ENCODE measurements at regions not wholly inside any gene's neighbourhood (a gene's known extent, or its start where the extent isn't known, plus 50 kb on each side); places are given as distances from the start of the nearest gene placed in this dataset.

DNA sequence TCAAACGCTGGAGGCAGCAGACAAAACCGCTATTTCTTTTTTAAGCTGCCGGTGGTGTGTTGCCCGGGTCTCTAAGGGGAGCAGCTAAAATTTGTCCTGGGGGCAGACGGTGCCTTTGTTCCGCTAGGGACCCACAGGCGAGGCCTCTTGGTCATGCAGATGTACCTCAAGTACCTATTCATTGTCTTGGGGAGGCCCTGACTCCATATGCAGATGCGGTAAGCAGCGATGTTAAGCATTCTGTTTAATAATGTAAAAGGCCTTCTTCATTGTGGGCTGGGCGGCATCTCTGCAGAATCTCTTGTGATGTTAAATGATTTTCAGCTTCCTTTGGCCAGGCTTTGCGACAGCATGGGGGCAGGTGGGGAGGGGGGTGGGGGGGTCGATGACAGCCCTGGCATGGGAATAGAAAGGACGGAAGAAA lies 98.9 kb upstream of the PJA1 start:
- no peak for DNase-seq
- Mint-ChIP-seq H3K4me1 (no peaks in the 10 kb centered on the region), H3K4me3 (no peak overlapping the region), H3K27ac (no peak overlapping the region), H3K9me3 (ENCODE audit: low read depth) (no peaks in the 10 kb centered on the region), H3K27me3 (peaks cover 15% of the 10 kb centered on the region), H3K36me3 (no peaks in the 10 kb centered on the region)
- CTCF ChIA-PET, result no interaction called here
- no peak for ATAC-seq

- Mint-ChIP-seq H3K27me3 (peaks cover 15% of the 10 kb centered on the region), H3K9me3 (ENCODE audit: low read depth) (no peaks in the 10 kb centered on the region)
Observed at GRCh38 chrX:69263251-69263820, 98.1 kb upstream of the PJA1 start.

DNA sequence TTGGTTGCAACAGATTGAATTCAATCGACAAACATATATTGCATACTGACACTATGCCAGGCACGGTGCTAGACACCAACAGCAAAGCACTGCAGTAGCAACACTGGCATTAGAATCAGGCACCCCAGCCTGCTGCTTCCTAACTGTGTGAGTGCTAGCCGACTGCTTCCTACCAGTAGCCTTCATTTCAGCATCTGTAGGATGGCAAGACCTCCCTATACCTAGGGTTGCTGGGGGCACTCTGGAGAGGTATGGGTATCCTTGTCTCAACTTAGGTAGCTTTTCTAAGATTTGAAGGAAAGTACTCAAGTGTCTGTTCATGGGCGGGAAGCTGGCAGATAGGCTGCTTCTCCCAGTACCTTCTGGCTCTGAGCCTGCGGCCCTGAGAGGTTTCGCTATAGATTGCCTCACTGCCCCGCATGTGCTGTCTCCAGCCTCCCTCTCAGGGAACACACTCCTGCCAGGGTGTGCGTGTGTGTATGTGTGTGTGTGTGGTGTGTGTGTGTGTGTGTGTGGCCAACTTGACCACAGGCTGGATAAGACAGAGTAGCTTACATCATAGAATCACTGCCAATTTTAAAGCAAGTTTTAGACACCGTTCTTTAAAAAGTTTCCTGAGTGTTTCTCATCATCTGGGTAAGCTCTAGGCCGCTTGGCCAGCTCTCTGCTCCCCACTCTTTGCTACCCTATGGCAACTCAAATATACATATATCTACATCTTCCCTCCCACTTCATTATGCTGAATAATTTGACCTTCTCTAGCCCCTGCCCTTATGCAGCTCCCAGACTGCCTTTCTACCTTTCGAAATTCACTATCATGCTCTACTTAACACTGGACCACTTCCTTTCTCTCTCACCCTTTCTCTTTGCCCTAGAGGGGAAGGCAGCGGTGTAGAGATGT lies 97.0 kb upstream of the PJA1 start:
- H3K27ac Mint-ChIP-seq, result no peak overlapping the region
- DNase-seq (no peak), ATAC-seq (no peak)
- H3K36me3 Mint-ChIP-seq, result no peaks in the 10 kb centered on the region
- peaks cover 15% of the 10 kb centered on the region for H3K27me3 Mint-ChIP-seq
- CTCF ChIA-PET, result no interaction called here
- no peaks in the 10 kb centered on the region for H3K4me1 Mint-ChIP-seq
- no peak overlapping the region for H3K4me3 Mint-ChIP-seq
- no peaks in the 10 kb centered on the region for H3K9me3 Mint-ChIP-seq (ENCODE audit: low read depth)

More at GRCh38 chrX:69263251-69263820, 98.1 kb upstream of the PJA1 start:
- Mint-ChIP-seq H3K36me3 (no peaks in the 10 kb centered on the region), H3K27ac (no peak overlapping the region), H3K4me3 (no peak overlapping the region), H3K4me1 (no peaks in the 10 kb centered on the region)
- CTCF ChIA-PET, result no interaction called here
- DNase-seq, result no peak
- ATAC-seq, result no peak

- Mint-ChIP-seq H3K9me3 (ENCODE audit: low read depth) (no peaks in the 10 kb centered on the region), H3K4me1 (no peaks in the 10 kb centered on the region), H3K27me3 (peaks cover 15% of the 10 kb centered on the region), H3K36me3 (no peaks in the 10 kb centered on the region), H3K27ac (no peak overlapping the region), H3K4me3 (no peak overlapping the region)
- ATAC-seq (no peak), DNase-seq (no peak)
- CTCF ChIA-PET, result no interaction called here
Observed at GRCh38 chrX:69260169-69260568, 94.9 kb upstream of the PJA1 start.

- ATAC-seq (no peak), DNase-seq (no peak)
- no peaks in the 10 kb centered on the region for H3K36me3 Mint-ChIP-seq
- no peak overlapping the region for H3K27ac Mint-ChIP-seq
- H3K4me3 Mint-ChIP-seq, result no peak overlapping the region
- no peaks in the 10 kb centered on the region for H3K9me3 Mint-ChIP-seq (ENCODE audit: low read depth)
- no peaks in the 10 kb centered on the region for H3K4me1 Mint-ChIP-seq
- CTCF ChIA-PET, result no interaction called here
- peaks cover 13% of the 10 kb centered on the region for H3K27me3 Mint-ChIP-seq
Observed at GRCh38 chrX:69258893-69259292, 93.6 kb upstream of the PJA1 start.

GRCh38 chrX:69257499-69258127 lies 92.4 kb upstream of the PJA1 start:
- Mint-ChIP-seq H3K4me3 (no peak overlapping the region), H3K4me1 (no peaks in the 10 kb centered on the region), H3K27me3 (peaks cover 2% of the 10 kb centered on the region), H3K27ac (no peak overlapping the region), H3K36me3 (no peaks in the 10 kb centered on the region), H3K9me3 (ENCODE audit: low read depth) (no peaks in the 10 kb centered on the region)
- DNase-seq (no peak), ATAC-seq (no peak)
- CTCF ChIA-PET, result no interaction called here

DNA sequence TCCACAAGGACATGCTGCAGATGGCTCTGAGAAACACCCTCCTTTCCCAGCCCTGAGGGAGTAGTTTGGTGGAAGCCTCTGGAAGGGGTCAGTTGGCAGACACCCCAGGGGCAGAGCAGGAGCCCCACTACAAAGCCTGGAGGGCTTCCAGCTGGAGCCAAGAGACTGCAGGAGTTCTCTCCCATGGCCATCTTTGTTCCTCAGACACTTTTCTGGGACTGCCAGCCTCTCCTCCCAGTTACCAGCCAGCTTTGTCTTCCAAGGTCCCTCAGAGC lies 91.0 kb upstream of the PJA1 start:
- CTCF ChIA-PET, result no interaction called here
- H3K27ac Mint-ChIP-seq, result no peak overlapping the region
- H3K27me3 Mint-ChIP-seq, result no peaks in the 10 kb centered on the region
- ATAC-seq (no peak), DNase-seq (no peak)
- no peaks in the 10 kb centered on the region for H3K9me3 Mint-ChIP-seq (ENCODE audit: low read depth)
- no peak overlapping the region for H3K4me3 Mint-ChIP-seq
- H3K4me1 Mint-ChIP-seq, result no peaks in the 10 kb centered on the region
- no peaks in the 10 kb centered on the region for H3K36me3 Mint-ChIP-seq

DNA sequence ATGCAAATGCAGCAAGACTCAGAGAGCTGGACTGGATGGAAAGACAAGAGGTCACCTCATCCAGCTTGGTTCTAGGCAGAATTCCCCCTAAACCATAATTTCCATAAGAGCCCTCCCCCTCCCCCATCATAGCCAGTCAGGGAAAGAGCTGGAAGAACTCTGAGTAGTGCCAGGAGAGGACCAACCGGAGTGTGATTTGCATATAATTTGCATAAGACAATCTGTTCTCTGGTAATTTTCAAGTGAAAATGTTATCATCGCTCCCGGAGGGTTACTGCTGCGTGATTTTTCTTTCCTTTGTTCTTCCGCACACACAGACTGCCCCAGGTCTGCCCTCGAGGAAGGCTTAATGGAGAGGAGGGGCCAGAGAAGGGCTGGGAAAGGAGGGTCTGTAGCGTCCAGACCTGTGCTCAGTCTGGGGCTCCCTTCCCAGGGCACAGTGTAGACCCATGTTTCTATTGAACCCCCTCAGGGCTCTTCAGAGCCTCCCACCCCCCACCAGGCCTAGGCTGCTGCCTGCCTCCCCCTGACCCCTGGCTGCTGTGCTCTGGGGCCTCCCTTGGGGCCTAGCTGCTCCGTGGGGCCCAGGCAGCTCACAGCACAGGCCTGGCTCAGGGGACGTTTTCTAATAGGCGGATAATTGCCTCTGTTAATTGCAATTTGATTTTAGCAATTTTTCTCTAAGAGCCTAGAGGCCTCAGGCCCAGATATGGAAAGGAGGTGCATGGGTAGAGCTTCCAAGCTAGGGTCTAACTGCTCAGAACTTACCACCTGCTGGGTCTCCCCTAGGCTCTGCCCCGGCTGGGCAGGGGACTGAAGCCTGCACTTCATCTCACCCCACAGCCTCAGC lies 90.4 kb upstream of the PJA1 start:
- Mint-ChIP-seq H3K9me3 (ENCODE audit: low read depth) (no peaks in the 10 kb centered on the region), H3K27me3 (no peaks in the 10 kb centered on the region), H3K4me3 (no peak overlapping the region), H3K36me3 (no peaks in the 10 kb centered on the region), H3K4me1 (no peaks in the 10 kb centered on the region), H3K27ac (no peak overlapping the region)
- CTCF ChIA-PET, result no interaction called here
- ATAC-seq, result no peak
- DNase-seq, result no peak

- H3K27ac Mint-ChIP-seq, result no peak overlapping the region
- DNase-seq (no peak), ATAC-seq (no peak)
- no peaks in the 10 kb centered on the region for H3K36me3 Mint-ChIP-seq
- H3K9me3 Mint-ChIP-seq (ENCODE audit: low read depth), result no peaks in the 10 kb centered on the region
- CTCF ChIA-PET, result no interaction called here
- no peak overlapping the region for H3K4me3 Mint-ChIP-seq
- peaks cover 2% of the 10 kb centered on the region for H3K27me3 Mint-ChIP-seq
- H3K4me1 Mint-ChIP-seq, result no peaks in the 10 kb centered on the region
Observed at GRCh38 chrX:69253821-69254220, 88.6 kb upstream of the PJA1 start.

DNA sequence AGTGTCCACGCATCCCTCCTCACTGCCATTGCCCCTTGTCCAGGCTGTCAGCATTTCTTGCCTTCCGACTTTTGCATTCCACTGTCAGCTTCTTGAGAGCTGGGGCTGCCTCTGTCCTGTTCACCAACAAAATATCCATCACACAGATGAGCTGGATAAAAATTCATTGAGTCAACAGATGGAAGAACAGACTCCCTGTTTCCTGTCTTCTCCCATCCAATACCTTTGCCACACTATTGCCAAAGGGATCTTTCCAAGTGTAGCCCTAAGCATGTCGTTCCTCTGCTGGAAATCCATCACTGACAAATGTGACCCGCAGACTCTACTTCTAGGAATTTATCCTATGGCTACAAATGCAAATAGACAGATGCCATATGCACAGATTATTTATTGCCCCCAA lies 78.0 kb upstream of the PJA1 start:
- Mint-ChIP-seq H3K9me3 (ENCODE audit: low read depth) (no peaks in the 10 kb centered on the region), H3K36me3 (no peaks in the 10 kb centered on the region), H3K4me3 (no peak overlapping the region), H3K27me3 (peaks cover 7% of the 10 kb centered on the region), H3K27ac (no peak overlapping the region), H3K4me1 (no peaks in the 10 kb centered on the region)
- ATAC-seq, result no peak
- no peak for DNase-seq
- CTCF ChIA-PET, result no interaction called here

DNA sequence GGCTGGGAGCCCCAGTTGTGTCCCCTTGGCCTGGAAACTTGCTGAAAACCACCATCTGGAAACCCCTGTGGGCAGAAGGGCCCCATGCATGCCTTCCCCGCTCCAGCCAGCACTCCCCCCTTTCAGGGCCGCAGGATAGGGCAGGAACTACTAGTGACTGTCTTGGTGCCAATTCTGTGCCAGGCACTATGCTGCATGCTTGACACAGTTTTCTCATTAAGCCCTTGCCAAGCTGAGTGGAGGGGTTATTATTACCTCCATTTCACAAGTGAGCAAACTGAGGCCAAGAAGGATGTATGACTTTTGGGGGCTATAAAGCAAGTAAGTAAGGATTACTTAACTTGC lies 73.6 kb upstream of the PJA1 start:
- Mint-ChIP-seq H3K9me3 (ENCODE audit: low read depth) (no peaks in the 10 kb centered on the region), H3K36me3 (no peaks in the 10 kb centered on the region), H3K27me3 (peaks cover 3% of the 10 kb centered on the region), H3K27ac (no peak overlapping the region), H3K4me1 (no peaks in the 10 kb centered on the region), H3K4me3 (no peak overlapping the region)
- ATAC-seq (no peak), DNase-seq (no peak)
- CTCF ChIA-PET, result no interaction called here

DNA sequence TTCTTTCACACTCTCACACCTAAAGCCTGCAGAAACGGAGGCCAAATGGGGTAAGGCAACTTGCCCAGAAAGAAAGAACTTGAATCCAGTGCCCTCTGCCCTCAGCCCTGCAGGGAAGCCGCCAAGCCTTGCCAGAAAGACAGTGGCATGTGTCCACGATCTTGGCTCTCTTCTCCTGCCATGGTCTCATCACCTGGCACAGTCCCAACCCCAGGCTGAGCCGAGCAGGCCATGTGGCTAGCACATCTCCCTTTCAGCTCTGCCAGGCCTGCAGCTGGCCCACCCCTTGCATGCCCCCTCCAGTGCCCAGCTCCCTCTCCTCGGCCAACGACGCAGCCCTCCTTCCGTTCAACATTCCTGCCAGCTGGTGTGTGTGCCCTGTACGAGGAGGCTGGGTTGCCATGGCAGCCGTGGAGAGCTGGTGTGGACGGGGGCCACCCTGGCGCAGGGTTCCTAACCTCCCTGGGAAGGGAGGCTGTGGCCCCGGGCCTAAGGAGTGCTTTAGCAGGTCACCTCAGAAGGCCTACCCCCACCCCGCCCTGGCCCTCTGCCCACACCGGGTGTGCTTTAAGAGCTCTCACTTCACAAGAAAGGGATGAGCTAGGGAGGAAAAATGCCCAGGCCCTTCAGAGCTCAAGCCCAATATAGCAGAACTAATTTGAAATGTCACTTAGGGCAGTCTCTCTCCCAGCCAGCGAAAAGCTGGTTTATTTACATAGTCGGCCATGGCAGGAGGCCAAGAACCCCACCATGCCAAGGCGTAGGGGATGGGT lies 73.0 kb upstream of the PJA1 start:
- H3K4me1 Mint-ChIP-seq, result no peaks in the 10 kb centered on the region
- no peaks in the 10 kb centered on the region for H3K9me3 Mint-ChIP-seq (ENCODE audit: low read depth)
- DNase-seq (no peak), ATAC-seq (no peak)
- no peaks in the 10 kb centered on the region for H3K36me3 Mint-ChIP-seq
- CTCF ChIA-PET, result no interaction called here
- H3K27ac Mint-ChIP-seq, result no peak overlapping the region
- H3K4me3 Mint-ChIP-seq, result no peak overlapping the region
- H3K27me3 Mint-ChIP-seq, result peaks cover 3% of the 10 kb centered on the region

- no peaks in the 10 kb centered on the region for H3K36me3 Mint-ChIP-seq
- no peak for DNase-seq
- H3K4me3 Mint-ChIP-seq, result no peak overlapping the region
- H3K4me1 Mint-ChIP-seq, result no peaks in the 10 kb centered on the region
- no peak overlapping the region for H3K27ac Mint-ChIP-seq
- no peaks in the 10 kb centered on the region for H3K9me3 Mint-ChIP-seq (ENCODE audit: low read depth)
- no peak for ATAC-seq
- H3K27me3 Mint-ChIP-seq, result no peaks in the 10 kb centered on the region
- CTCF ChIA-PET, result no interaction called here
Observed at GRCh38 chrX:69237236-69237635, 72.0 kb upstream of the PJA1 start.
